ENCODE measurements at regions not wholly inside any gene's neighbourhood (a gene's known extent, or its start where the extent isn't known, plus 50 kb on each side); places are given as distances from the start of the nearest gene placed in this dataset.

GRCh38 chr11:57124917-57125316 is 56.8 kb upstream of the LRRC55 start:
- Histone ChIP-seq H3K4me3 (no peak overlapping the region), H3K4me1 (no peaks in the 10 kb centered on the region), H3K36me3 (no peaks in the 10 kb centered on the region), H3K27ac (no peak overlapping the region), H3K9me3 (no peaks in the 10 kb centered on the region), H3K27me3 (peaks cover 0 to 4% (median 0%) of the 10 kb centered on the region in 4 donors)
- ATAC-seq (no peak), DNase-seq (no peak), FAIRE-seq (no peak)
- WGBS, 2 donors = 55 to 57% methylated on average over 4 of the region's 4 CpGs
- no peak for TF ChIP-seq CTCF (IDR thresholded peaks at IDR 0.05)
- intact Hi-C loops (cut with DNase I) = loop anchor here in 1 of 3 donors (10.0 kb wide), 1 partner anchor 120 kb away; no protein-coding TSS in a partner anchor

- FAIRE-seq (no peak), ATAC-seq (no peak), DNase-seq (no peak)
- intact Hi-C loops (cut with DNase I) = loop anchor here in 1 of 3 donors (10.0 kb wide), 1 partner anchor 118 kb away; no protein-coding TSS in a partner anchor
- WGBS, 2 donors = 55% methylated on average over 3 of the region's 3 CpGs
- H3K4me3 ChIP-seq = no peak overlapping the region
- no peak overlapping the region for H3K27ac ChIP-seq
- H3K36me3 ChIP-seq = no peaks in the 10 kb centered on the region
- H3K9me3 ChIP-seq = no peaks in the 10 kb centered on the region
- no peaks in the 10 kb centered on the region for H3K4me1 ChIP-seq
- H3K27me3 ChIP-seq = peaks cover 0 to 4% (median 0%) of the 10 kb centered on the region in 4 donors
- no peak for TF ChIP-seq CTCF (IDR thresholded peaks at IDR 0.05)
Measured at GRCh38 chr11:57126766-57127400, 54.9 kb upstream of the LRRC55 start.

GRCh38 chr11:57131080-57131790 is 50.5 kb upstream of the LRRC55 start:
- Histone ChIP-seq H3K9me3 (no peaks in the 10 kb centered on the region), H3K27ac (no peak overlapping the region), H3K4me3 (no peak overlapping the region), H3K27me3 (peaks cover 0 to 4% (median 0%) of the 10 kb centered on the region in 4 donors), H3K4me1 (no peaks in the 10 kb centered on the region), H3K36me3 (no peaks in the 10 kb centered on the region)
- 57 to 69% methylated on average over 8 of the region's 8 CpGs for WGBS, 2 donors
- intact Hi-C loops (cut with DNase I) = loop anchor here in 1 of 3 donors (10.0 kb wide), 1 partner anchor 104 kb away; the partner anchor contains the start of gene APLNR
- FAIRE-seq = no peak
- peak in 3 of 4 donors; percentile 65 to 82 (median 78) for ATAC-seq
- peak in 2 of 6 donors; percentile 28 to 50 for DNase-seq
- peak in 2 of 4 donors; percentile 7 to 24 for TF ChIP-seq CTCF (IDR thresholded peaks at IDR 0.05)

Measured in pancreas (tissue), 10 donors.